K562 (cell line): ENCODE measurements at regions not wholly inside any gene's neighbourhood (a gene's known extent, or its start where the extent isn't known, plus 50 kb on each side); places are given as distances from the start of the nearest gene placed in this dataset.

ENCODE experiments used
- ATAC-seq: fragments of 200-7000 bp; cut with Tn5 transposase; 3 replicates; pipeline ENCODE4 v1.9.1; 2020; ENCODE audit warnings: moderate library complexity
- BruUV-seq: library from RNA; stranded (reverse); fragments of 400-500 nt; replicated peaks from 2 replicates; lab custom pipeline; 2021; lab: Mats Ljungman, UMichigan
- CTCF ChIA-PET: fragments of 300-600 bp; formaldehyde crosslinking; extraction: SDS; loops from one replicate; lab custom pipeline; 2021; ENCODE audit warnings: low intra/inter-chr PET ratio; lab: Yijun Ruan, JAX
- POLR2A ChIA-PET: fragments of 300-600, 350-650 bp; sonication (Branson Sonifier 250); formaldehyde crosslinking; extraction: SDS; loops from one replicate; lab custom pipeline; 2021; ENCODE audit warnings: antibody characterized with exemption, inconsistent platforms; lab: Yijun Ruan, JAX
- DNase-seq, 4 experiments: peaks; one replicate each; pipeline versions ENCODE4 v3.0.0 to v3.0.0-alpha.2; 2011 to 2018; ENCODE audit warnings: low spot score in 3 of 4, mixed read lengths in 3 of 4; ENCODE audit errors: extremely low read depth in 1 of 4
- FAIRE-seq: peaks from 2 replicates; lab custom pipeline; 2011; peaks lifted over from hg19 to GRCh38; lab: Jason Lieb, UNC
- H2AFZ ChIP-seq: 2 replicates; pipeline ENCODE4 v1.6.0; 2011; ENCODE audit warnings: low read depth, low read length, control low read depth, inconsistent platforms
- H3K27ac ChIP-seq: fragments of 200-600 bp; 3 replicates; pipeline ENCODE4 v1.8.0; 2011; ENCODE audit warnings: low read depth, mild to moderate bottlenecking, control low read depth, inconsistent platforms, low read length, moderate library complexity, mixed read lengths; ENCODE audit errors: extremely low read depth
- H3K27me3 ChIP-seq, 2 experiments: fragments of 300-600 bp in 1 of 2; 2 replicates in 1 of 2; 3 replicates in 1 of 2; pipeline versions ENCODE4 v1.6.0 to v1.8.0; 2011; ENCODE audit warnings: inconsistent platforms in 2 of 2, low read length in 2 of 2, mild to moderate bottlenecking in 1 of 2, mixed read lengths in 1 of 2, moderate library complexity in 1 of 2; ENCODE audit not compliant: control insufficient read depth in 2 of 2, insufficient read depth in 2 of 2
- H3K36me3 ChIP-seq: fragments of 300-600 bp; 3 replicates; pipeline ENCODE4 v1.8.0; 2011; ENCODE audit warnings: mild to moderate bottlenecking, low read length, inconsistent platforms; ENCODE audit not compliant: control insufficient read depth, insufficient read depth
- H3K4me1 ChIP-seq, 2 experiments: fragments of 200-600 bp in 1 of 2; replicated peaks in 1 of 2; 2 replicates in 1 of 2; 3 replicates in 1 of 2; pipeline versions ENCODE4 v1.5.1 to v1.8.0; 2011; ENCODE audit warnings: inconsistent platforms in 2 of 2, low read length in 2 of 2, mild to moderate bottlenecking in 1 of 2, mixed read lengths in 1 of 2, moderate library complexity in 1 of 2; ENCODE audit not compliant: control insufficient read depth in 2 of 2, insufficient read depth in 2 of 2
- H3K4me2 ChIP-seq: 2 replicates; pipeline ENCODE4 v1.6.1; 2011; ENCODE audit warnings: low read length, control low read depth, inconsistent platforms, mixed read lengths; ENCODE audit not compliant: insufficient read depth
- H3K4me3 ChIP-seq: fragments of 200-600 bp; sonication (generic), shearing (Covaris generic); 2 replicates; pipeline ENCODE4 v1.5.1; 2016; ENCODE audit warnings: control low read depth, inconsistent platforms
- H3K79me2 ChIP-seq: fragments of 200-600 bp; 3 replicates; pipeline ENCODE4 v1.8.0; 2011; ENCODE audit warnings: low read length, inconsistent platforms; ENCODE audit not compliant: control insufficient read depth, insufficient read depth
- H3K9ac ChIP-seq, 2 experiments: 2 replicates each; pipeline versions ENCODE4 v1.6.0 to v1.6.1; 2011; ENCODE audit warnings: low read depth in 2 of 2, low read length in 2 of 2, control low read depth in 1 of 2, inconsistent platforms in 1 of 2, mild to moderate bottlenecking in 1 of 2, mixed read lengths in 1 of 2; ENCODE audit not compliant: insufficient read depth in 1 of 2
- H3K9me1 ChIP-seq: one replicate; pipeline ENCODE4 v1.6.0; 2011; ENCODE audit warnings: inconsistent platforms, mild to moderate bottlenecking, low read length, moderate library complexity; ENCODE audit not compliant: control insufficient read depth, insufficient read depth
- H3K9me3 ChIP-seq: replicated peaks from 2 replicates; pipeline ENCODE4 v1.5.1; 2011; ENCODE audit warnings: low read depth, low read length, inconsistent platforms; ENCODE audit not compliant: control insufficient read depth, insufficient read depth
- H4K20me1 ChIP-seq: replicated peaks from 2 replicates; pipeline ENCODE4 v1.6.1; 2011; ENCODE audit warnings: low read length, inconsistent platforms, mixed read lengths; ENCODE audit not compliant: control insufficient read depth, insufficient read depth
- ARNT ChIP-seq, 2 experiments: fragments of 450-650 bp; IDR thresholded peaks; 2 replicates each; pipeline ENCODE4 v1.6.1; 2016; ENCODE audit warnings: mild to moderate bottlenecking in 1 of 2
- BCL6 ChIP-seq: fragments of 250-450 bp; sonication (Bioruptor Pico); IDR thresholded peaks from 2 replicates; pipeline ENCODE4 v1.4.0; 2020
- EHMT2 ChIP-seq: fragments of 450-650 bp; IDR thresholded peaks from 2 replicates; pipeline ENCODE4 v1.6.1; 2018; ENCODE audit warnings: antibody characterized with exemption
- ELF2 ChIP-seq: fragments of 250-450 bp; sonication (Bioruptor Pico); IDR thresholded peaks from 2 replicates; pipeline ENCODE4 v1.5.0; 2021; ENCODE audit warnings: mild to moderate bottlenecking
- ETV1 ChIP-seq: fragments of 450-650 bp; conservative IDR thresholded peaks from 2 replicates; pipeline ENCODE4 v1.6.1; 2016; ENCODE audit warnings: missing genetic modification characterization, control low read depth, low read depth, missing compliant biosample characterization
- FOSL1 ChIP-seq: fragments of 200-800 bp; sonication (Bioruptor generic); conservative IDR thresholded peaks from 2 replicates; pipeline ENCODE4 v1.6.1; 2016; ENCODE audit warnings: missing genetic modification characterization, missing compliant biosample characterization
- KLF1 ChIP-seq: fragments of 450-650 bp; IDR thresholded peaks from 2 replicates; pipeline ENCODE4 v1.6.1; 2016; ENCODE audit warnings: missing genetic modification characterization, missing compliant biosample characterization
- OTX1 ChIP-seq: fragments of 450-650 bp; formaldehyde crosslinking; IDR thresholded peaks from 2 replicates; pipeline ENCODE4 v1.4.0; 2022; ENCODE audit warnings: mild to moderate bottlenecking
- YBX1 ChIP-seq: fragments of 450-650 bp; IDR thresholded peaks from 2 replicates; pipeline ENCODE4 v1.7.1; 2016; ENCODE audit warnings: mild to moderate bottlenecking
- ZNF121 ChIP-seq: sonication (generic); formaldehyde crosslinking; conservative IDR thresholded peaks from 2 replicates; pipeline ENCODE4 v1.8.0; 2022; ENCODE audit warnings: missing genetic modification reagents
- ZNF436 ChIP-seq: fragments of 250-450, 450-650 bp; sonication (Bioruptor Pico); formaldehyde crosslinking; IDR thresholded peaks from 2 replicates; pipeline ENCODE4 v1.7.0; 2020; ENCODE audit warnings: mild to moderate bottlenecking
- in situ Hi-C: fragments of 300-500 bp; cut with MboI; formaldehyde crosslinking; loops from 4 replicates; pipeline ENCODE4 v1.15.0; 2018; ENCODE audit warnings: inconsistent platforms, mixed read lengths
- intact Hi-C: fragments of 100-400 bp; cut with micrococcal nuclease; formaldehyde crosslinking; loops from 2 replicates; pipeline ENCODE4 v1.14.2; 2022

DNA sequence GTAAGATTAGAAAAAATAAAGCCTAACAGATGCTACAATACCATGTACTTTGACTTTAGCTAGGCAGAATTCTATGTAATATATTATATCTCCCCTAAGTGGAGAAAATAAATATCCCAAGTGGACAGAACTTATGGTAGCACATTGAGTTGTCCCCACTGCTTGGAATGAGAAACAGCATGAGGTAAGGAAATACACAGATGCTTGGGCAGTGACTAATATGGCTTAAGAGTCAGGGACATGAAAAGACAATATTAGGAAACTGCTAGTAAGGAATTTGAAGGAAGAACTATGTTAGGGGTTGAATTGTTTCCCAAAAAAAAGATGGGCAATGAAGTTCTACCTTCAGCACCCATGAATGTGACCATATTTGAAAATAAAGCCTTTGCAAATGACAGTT lies 2265.1 kb downstream of the PCDH7 start:
- no peaks in the 10 kb centered on the region; the same call in 1 of the 2 replicates for H3K9me3 ChIP-seq
- H3K9me1 ChIP-seq, result no peaks in the 10 kb centered on the region
- no TSS peak for BruUV-seq
- no peak overlapping the region for H3K9ac ChIP-seq
- H3K36me3 ChIP-seq, result no peaks in the 10 kb centered on the region
- intact Hi-C loops, result no loop called here
- H3K4me2 ChIP-seq, result no peak overlapping the region
- TF ChIP-seq ZNF121 (CRISPR knock-in tag) (no peak), OTX1 (CRISPR knock-in tag) (no peak), ZNF436 (CRISPR knock-in tag) (no peak), YBX1 (no peak), BCL6 (no peak), FOSL1 (tag) (no peak), ETV1 (tag) (no peak), EHMT2 (no peak), KLF1 (tag) (no peak), ARNT (IDR thresholded peaks at IDR 0.05) (no peak), ELF2 (CRISPR knock-in tag) (no peak)
- ATAC-seq (no peak), DNase-seq (no peak), FAIRE-seq (no peak)
- no peaks in the 10 kb centered on the region for H3K79me2 ChIP-seq
- no peak overlapping the region for H3K27ac ChIP-seq
- POLR2A ChIA-PET, result no interaction called here
- no peaks in the 10 kb centered on the region for H4K20me1 ChIP-seq
- CTCF ChIA-PET, result no interaction called here
- H2AFZ ChIP-seq, result no peak overlapping the region
- H3K4me1 ChIP-seq, result no peaks in the 10 kb centered on the region
- no peak overlapping the region for H3K4me3 ChIP-seq
- no peaks in the 10 kb centered on the region for H3K27me3 ChIP-seq
- in situ Hi-C loops, result no loop called here
